Sigmoid colon (tissue), 6 donors: ENCODE measurements at regions not wholly inside any gene's neighbourhood (a gene's known extent, or its start where the extent isn't known, plus 50 kb on each side); places are given as distances from the start of the nearest gene placed in this dataset.

Source experiments
- DNase-seq: peaks from one replicate; pipeline ENCODE4 v3.0.0-alpha.2; 2019
- H3K27ac ChIP-seq, 4 donors: fragments of 200-600 bp; sonication (generic); one replicate each; pipeline ENCODE4 v1.5.1; 2016 to 2019; ENCODE audit warnings: mild to moderate bottlenecking in 1 of 4
- H3K27me3 ChIP-seq, 3 donors: fragments of 200-600 bp; sonication (generic); one replicate each; pipeline ENCODE4 v1.5.1; 2019; ENCODE audit warnings: mild to moderate bottlenecking in 1 of 3
- H3K36me3 ChIP-seq, 4 donors: fragments of 200-600 bp; sonication (generic); one replicate each; pipeline ENCODE4 v1.5.1; 2016 to 2019
- H3K4me1 ChIP-seq, 4 donors: fragments of 200-600 bp; sonication (generic); one replicate each; pipeline ENCODE4 v1.5.1; 2017 to 2019
- H3K4me3 ChIP-seq, 4 donors: fragments of 200-600 bp; sonication (generic); one replicate each; pipeline ENCODE4 v1.5.1; 2017 to 2019; ENCODE audit warnings: mild to moderate bottlenecking in 2 of 4, moderate library complexity in 1 of 4
- H3K9me3 ChIP-seq, 4 donors: fragments of 200-600 bp in 3 of 4; sonication (generic) in 3 of 4; one replicate each; pipeline versions ENCODE4 v1.5.1 to v1.6.1; 2013 to 2019
- EP300 ChIP-seq, 4 donors: sonication (generic); formaldehyde crosslinking; IDR thresholded peaks; one replicate each; pipeline ENCODE4 v1.6.1; 2017; ENCODE audit warnings: antibody characterized with exemption in 4 of 4
- POLR2A ChIP-seq, 2 donors: fragments of 450-650 bp; IDR thresholded peaks; one replicate each; pipeline ENCODE4 v1.6.1; 2016; ENCODE audit warnings: antibody characterized with exemption in 2 of 2, mild to moderate bottlenecking in 2 of 2, moderate library complexity in 2 of 2
- POLR2AphosphoS5 ChIP-seq, 4 donors: sonication (generic); formaldehyde crosslinking; IDR thresholded peaks; one replicate each; pipeline ENCODE4 v1.6.1; 2017; ENCODE audit warnings: antibody characterized with exemption in 4 of 4
- WGBS, 2 donors: extraction: QIAGEN DNeasy Blood & Tissue Kit; methylation state at CpG; one replicate each; pipeline ENCODE4 v1.1.7; 2013; 5-methylcytosine and 5-hydroxymethylcytosine counted together
- intact Hi-C: fragments of 100-400 bp; cut with DNase I; formaldehyde crosslinking; loops from one replicate; pipeline ENCODE4 v1.15.1; 2023
- TF ChIP-seq, protein P1 (sequence below), 4 experiments: fragments of 450-650 bp in 3 of 4; fragments of 200-600 bp in 1 of 4; IDR thresholded peaks; one replicate each; pipeline ENCODE4 v1.5.1; 2016 to 2019; ENCODE audit warnings: antibody characterized with exemption in 4 of 4, mild to moderate bottlenecking in 3 of 4, moderate library complexity in 2 of 4
- donor health status: healthy with polysubstance abuse.
- donor health status: healthy.

DNA sequence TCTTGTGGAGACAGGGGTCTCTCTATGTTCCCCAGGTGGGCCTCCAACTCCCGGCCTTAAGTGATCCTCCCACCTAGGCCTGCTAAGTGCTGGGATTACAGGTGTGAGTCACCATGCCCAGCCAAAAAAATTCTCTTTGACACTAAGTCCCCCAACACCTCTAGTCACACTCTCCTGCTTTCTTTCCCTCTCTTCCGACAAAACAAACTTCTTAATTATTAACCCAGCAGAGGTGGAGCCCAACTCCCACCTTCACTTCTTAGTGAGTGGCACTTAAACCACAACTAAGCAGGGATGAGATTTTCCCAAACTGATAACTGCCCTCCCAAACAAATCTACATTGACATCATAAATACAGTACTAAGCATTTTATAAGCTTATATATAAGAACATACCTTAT is 60.5 kb upstream of the PMAIP1 start:
- Histone ChIP-seq H3K27ac (no peak overlapping the region), H3K36me3 (no peaks in the 10 kb centered on the region), H3K9me3 (no peaks in the 10 kb centered on the region), H3K4me3 (no peak overlapping the region), H3K27me3 (no peaks in the 10 kb centered on the region), H3K4me1 (no peaks in the 10 kb centered on the region)
- intact Hi-C loops, result loop anchor here (10.0 kb wide), 1 partner anchor 146 kb away; no protein-coding TSS in a partner anchor
- DNase-seq, result no peak
- TF ChIP-seq POLR2AphosphoS5 (IDR thresholded peaks at IDR 0.05), result no peak
- WGBS, 2 donors, result 88 to 89% methylated on average over 2 of the region's 2 CpGs

DNA sequence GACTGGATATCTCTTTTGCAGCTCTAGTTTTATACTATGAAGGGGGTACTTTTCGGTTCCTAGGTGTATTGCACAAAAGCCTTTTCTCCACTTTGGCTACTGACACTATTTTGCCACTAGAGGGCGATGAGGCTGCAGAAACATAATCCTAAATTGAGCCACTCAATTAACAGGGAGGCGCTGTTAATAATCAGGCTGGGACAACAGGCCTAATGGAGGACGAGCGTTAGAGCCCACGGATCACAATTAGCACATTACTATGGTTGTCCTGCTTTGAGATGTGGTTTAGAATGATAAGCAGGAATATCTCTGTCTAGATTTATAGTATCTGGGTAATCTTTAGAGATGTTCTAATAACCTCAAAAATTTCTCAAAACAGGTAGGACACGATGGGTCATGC is 62.2 kb upstream of the PMAIP1 start:
- 7 to 19% methylated on average over 7 of the region's 7 CpGs for WGBS, 2 donors
- Histone ChIP-seq H3K4me3 (no peak overlapping the region), H3K27me3 (no peaks in the 10 kb centered on the region), H3K36me3 (no peaks in the 10 kb centered on the region), H3K9me3 (no peaks in the 10 kb centered on the region), H3K27ac (no peak overlapping the region), H3K4me1 (no peaks in the 10 kb centered on the region)
- TF ChIP-seq POLR2A (IDR thresholded peaks at IDR 0.05), result no peak
- TF ChIP-seq, protein P1, sequence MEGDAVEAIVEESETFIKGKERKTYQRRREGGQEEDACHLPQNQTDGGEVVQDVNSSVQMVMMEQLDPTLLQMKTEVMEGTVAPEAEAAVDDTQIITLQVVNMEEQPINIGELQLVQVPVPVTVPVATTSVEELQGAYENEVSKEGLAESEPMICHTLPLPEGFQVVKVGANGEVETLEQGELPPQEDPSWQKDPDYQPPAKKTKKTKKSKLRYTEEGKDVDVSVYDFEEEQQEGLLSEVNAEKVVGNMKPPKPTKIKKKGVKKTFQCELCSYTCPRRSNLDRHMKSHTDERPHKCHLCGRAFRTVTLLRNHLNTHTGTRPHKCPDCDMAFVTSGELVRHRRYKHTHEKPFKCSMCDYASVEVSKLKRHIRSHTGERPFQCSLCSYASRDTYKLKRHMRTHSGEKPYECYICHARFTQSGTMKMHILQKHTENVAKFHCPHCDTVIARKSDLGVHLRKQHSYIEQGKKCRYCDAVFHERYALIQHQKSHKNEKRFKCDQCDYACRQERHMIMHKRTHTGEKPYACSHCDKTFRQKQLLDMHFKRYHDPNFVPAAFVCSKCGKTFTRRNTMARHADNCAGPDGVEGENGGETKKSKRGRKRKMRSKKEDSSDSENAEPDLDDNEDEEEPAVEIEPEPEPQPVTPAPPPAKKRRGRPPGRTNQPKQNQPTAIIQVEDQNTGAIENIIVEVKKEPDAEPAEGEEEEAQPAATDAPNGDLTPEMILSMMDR (IDR thresholded peaks at IDR 0.05), result peak; percentile 43 to 84 (median 68)
- intact Hi-C loops, result loop anchor here (10.0 kb wide), 1 partner anchor 147 kb away; no protein-coding TSS in a partner anchor
- DNase-seq, result no peak

DNA sequence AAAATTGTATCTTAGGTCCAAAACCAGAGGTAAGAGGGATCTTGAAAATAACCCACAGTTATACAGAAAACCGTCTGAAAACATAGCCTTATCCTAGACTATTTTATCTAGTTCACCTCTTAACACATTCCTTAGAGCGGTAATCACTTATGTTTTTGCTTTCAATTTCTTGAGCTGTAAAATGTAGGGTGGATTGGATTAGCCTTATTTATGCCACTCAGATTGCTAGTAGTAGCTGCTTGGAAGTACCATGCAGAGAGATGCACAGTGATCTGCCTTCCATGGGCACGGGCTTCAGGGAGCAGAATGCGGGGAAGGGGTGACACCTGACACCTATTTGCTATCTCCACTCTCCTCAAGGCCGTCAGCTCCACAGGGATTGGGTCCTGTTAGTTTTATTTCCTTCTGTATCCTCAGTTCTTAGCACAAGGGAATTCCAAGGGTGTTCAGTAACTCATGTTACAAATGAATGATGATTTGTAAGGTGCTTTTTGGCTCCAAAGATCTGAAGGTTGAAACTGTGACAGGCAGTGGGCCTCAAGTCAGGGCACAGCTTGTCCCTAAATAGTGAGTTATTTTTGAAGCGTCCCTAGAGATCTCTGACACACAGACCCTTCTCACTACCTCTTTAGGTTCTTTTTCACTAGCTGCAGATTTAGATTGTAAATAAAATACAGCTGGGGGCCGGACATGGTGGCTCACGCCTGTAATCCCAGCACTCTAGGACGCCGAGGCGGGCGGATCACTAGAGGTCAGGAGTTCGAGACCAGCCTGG is 64.0 kb upstream of the PMAIP1 start:
- DNase-seq, result no peak
- no peaks in the 10 kb centered on the region for H3K27me3 ChIP-seq
- TF ChIP-seq, protein P1 (IDR thresholded peaks at IDR 0.05), result no peak
- TF ChIP-seq POLR2AphosphoS5 (IDR thresholded peaks at IDR 0.05) (no peak), EP300 (IDR thresholded peaks at IDR 0.05) (no peak), POLR2A (IDR thresholded peaks at IDR 0.05) (no peak)
- H3K9me3 ChIP-seq, result no peaks in the 10 kb centered on the region
- intact Hi-C loops, result loop anchor here (10.0 kb wide), 1 partner anchor 149 kb away; no protein-coding TSS in a partner anchor
- 70 to 74% methylated on average over 13 of the region's 13 CpGs for WGBS, 2 donors
- H3K27ac ChIP-seq, result no peak overlapping the region
- H3K36me3 ChIP-seq, result no peaks in the 10 kb centered on the region
- H3K4me3 ChIP-seq, result no peak overlapping the region
- no peaks in the 10 kb centered on the region for H3K4me1 ChIP-seq

DNA sequence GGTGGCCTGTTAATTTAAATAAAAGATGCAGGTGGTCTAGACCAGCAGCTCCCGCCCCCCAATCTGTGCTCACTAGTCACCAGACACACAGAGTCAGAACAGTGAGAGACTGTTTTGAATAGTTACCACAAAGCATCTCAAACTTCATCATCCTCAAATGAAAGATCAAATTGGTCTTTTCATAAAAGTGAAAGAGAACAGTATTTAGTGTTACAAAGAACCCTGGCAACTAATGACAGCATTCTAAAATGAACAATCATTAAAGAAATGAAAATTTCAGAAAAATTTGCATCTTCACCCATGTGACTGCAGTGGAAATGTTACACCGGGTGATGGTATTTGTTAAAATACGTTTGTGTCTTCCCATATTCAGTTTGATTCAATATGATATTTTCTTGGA is 65.5 kb upstream of the PMAIP1 start:
- intact Hi-C loops, result loop anchor here (10.0 kb wide), 1 partner anchor 151 kb away; no protein-coding TSS in a partner anchor
- Histone ChIP-seq H3K27ac (no peak overlapping the region), H3K9me3 (no peaks in the 10 kb centered on the region), H3K27me3 (no peaks in the 10 kb centered on the region), H3K36me3 (no peaks in the 10 kb centered on the region), H3K4me1 (no peaks in the 10 kb centered on the region), H3K4me3 (no peak overlapping the region)
- no peak for TF ChIP-seq EP300 (IDR thresholded peaks at IDR 0.05)
- TF ChIP-seq, protein P1 (IDR thresholded peaks at IDR 0.05), result no peak
- WGBS, 2 donors, result 78 to 83% methylated on average over 3 of the region's 3 CpGs
- peak; percentile 14 for DNase-seq

DNA sequence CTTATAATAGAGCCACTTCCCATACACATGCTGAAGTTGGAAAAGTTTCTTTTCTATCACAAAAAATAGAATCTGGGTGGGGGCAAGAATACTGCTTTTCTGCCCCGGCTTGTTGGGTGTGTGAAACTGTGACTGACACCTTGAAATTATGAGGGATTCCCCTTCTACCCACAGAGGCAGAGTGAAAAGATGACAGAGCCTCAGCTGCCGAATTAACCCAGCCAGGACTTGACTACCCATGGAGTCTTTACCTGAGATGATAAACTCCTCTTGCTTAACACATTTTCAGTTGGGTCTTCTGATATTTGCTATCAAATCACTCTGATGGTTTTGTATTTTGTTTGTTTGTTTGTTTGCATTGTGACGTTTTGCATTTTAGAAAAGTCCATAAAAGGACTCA is 66.0 kb upstream of the PMAIP1 start:
- DNase-seq, result no peak
- Histone ChIP-seq H3K4me3 (no peak overlapping the region), H3K36me3 (no peaks in the 10 kb centered on the region), H3K4me1 (no peaks in the 10 kb centered on the region), H3K27ac (no peak overlapping the region), H3K27me3 (no peaks in the 10 kb centered on the region), H3K9me3 (no peaks in the 10 kb centered on the region)
- intact Hi-C loops, result loop anchor here (10.0 kb wide), 1 partner anchor 151 kb away; no protein-coding TSS in a partner anchor
- 49 to 60% methylated on average over 3 of the region's 3 CpGs for WGBS, 2 donors
- TF ChIP-seq EP300 (IDR thresholded peaks at IDR 0.05) (no peak), POLR2A (IDR thresholded peaks at IDR 0.05) (no peak), POLR2AphosphoS5 (IDR thresholded peaks at IDR 0.05) (no peak)
- TF ChIP-seq, protein P1 (IDR thresholded peaks at IDR 0.05), result no peak
